ENCODE measurements at regions not wholly inside any gene's neighbourhood (a gene's known extent, or its start where the extent isn't known, plus 50 kb on each side); places are given as distances from the start of the nearest gene placed in this dataset.

- no peak overlapping the region for H3K4me3 Mint-ChIP-seq
- no peaks in the 10 kb centered on the region for H3K4me1 Mint-ChIP-seq
- H3K27ac Mint-ChIP-seq = no peak overlapping the region
- peaks cover 0 to 23% (median 10%) of the 10 kb centered on the region in 9 donors for H3K9me3 Mint-ChIP-seq
- no peaks in the 10 kb centered on the region for H3K36me3 Mint-ChIP-seq
- ATAC-seq (no peak), DNase-seq (no peak)
- H3K27me3 Mint-ChIP-seq = no peaks in the 10 kb centered on the region
- POLR2A ChIA-PET = no interaction called here
Observed at GRCh38 chr3:86221601-86222000, 769.3 kb downstream of the VGLL3 start.

- no peak overlapping the region for H3K4me3 Mint-ChIP-seq
- H3K36me3 Mint-ChIP-seq = no peaks in the 10 kb centered on the region
- POLR2A ChIA-PET = no interaction called here
- H3K4me1 Mint-ChIP-seq = no peaks in the 10 kb centered on the region
- DNase-seq = no peak
- H3K9me3 Mint-ChIP-seq = peaks cover 0 to 25% (median 7%) of the 10 kb centered on the region in 9 donors
- H3K27me3 Mint-ChIP-seq = no peaks in the 10 kb centered on the region
- no peak overlapping the region for H3K27ac Mint-ChIP-seq
- ATAC-seq = no peak
Observed at GRCh38 chr3:86208772-86209171, 782.2 kb downstream of the VGLL3 start.

- ATAC-seq (no peak), DNase-seq (no peak)
- H3K36me3 Mint-ChIP-seq = no peaks in the 10 kb centered on the region
- POLR2A ChIA-PET = no interaction called here
- H3K4me1 Mint-ChIP-seq = no peaks in the 10 kb centered on the region
- H3K27ac Mint-ChIP-seq = no peak overlapping the region
- H3K9me3 Mint-ChIP-seq = peaks cover 0 to 37% (median 10%) of the 10 kb centered on the region in 9 donors
- no peak overlapping the region for H3K4me3 Mint-ChIP-seq
- H3K27me3 Mint-ChIP-seq = no peaks in the 10 kb centered on the region
Observed at GRCh38 chr3:86182606-86183005, 808.3 kb downstream of the VGLL3 start.

- Mint-ChIP-seq H3K27me3 (no peaks in the 10 kb centered on the region), H3K4me1 (peaks cover 0 to 1% (median 0%) of the 10 kb centered on the region in 4 donors), H3K4me3 (no peak overlapping the region), H3K27ac (no peak overlapping the region), H3K9me3 (peaks cover 0 to 23% (median 7%) of the 10 kb centered on the region in 9 donors), H3K36me3 (no peaks in the 10 kb centered on the region)
- POLR2A ChIA-PET = no interaction called here
- DNase-seq (no peak), ATAC-seq (no peak)
Observed at GRCh38 chr3:86180696-86181095, 810.3 kb downstream of the VGLL3 start.

GRCh38 chr3:86178095-86178494 is 812.9 kb downstream of the VGLL3 start:
- Mint-ChIP-seq H3K4me3 (no peak overlapping the region), H3K9me3 (peaks cover 0 to 13% (median 2%) of the 10 kb centered on the region in 9 donors), H3K4me1 (peaks cover 0 to 1% (median 0%) of the 10 kb centered on the region in 4 donors), H3K36me3 (no peaks in the 10 kb centered on the region), H3K27me3 (no peaks in the 10 kb centered on the region), H3K27ac (no peak overlapping the region)
- no peak for DNase-seq
- POLR2A ChIA-PET = no interaction called here
- no peak for ATAC-seq

- DNase-seq (no peak), ATAC-seq (no peak)
- H3K9me3 Mint-ChIP-seq = peaks cover 0 to 14% (median 2%) of the 10 kb centered on the region in 9 donors
- H3K27me3 Mint-ChIP-seq = no peaks in the 10 kb centered on the region
- peaks cover 0 to 1% (median 0%) of the 10 kb centered on the region in 4 donors for H3K4me1 Mint-ChIP-seq
- H3K4me3 Mint-ChIP-seq = no peak overlapping the region
- H3K27ac Mint-ChIP-seq = no peak overlapping the region
- no peaks in the 10 kb centered on the region for H3K36me3 Mint-ChIP-seq
- POLR2A ChIA-PET = no interaction called here
Observed at GRCh38 chr3:86176445-86176784, 814.5 kb downstream of the VGLL3 start.

GRCh38 chr3:86175593-86176444 is 815.1 kb downstream of the VGLL3 start:
- no peak overlapping the region for H3K27ac Mint-ChIP-seq
- H3K27me3 Mint-ChIP-seq = no peaks in the 10 kb centered on the region
- H3K4me3 Mint-ChIP-seq = no peak overlapping the region
- ATAC-seq (no peak), DNase-seq (no peak)
- peaks cover 0 to 14% (median 2%) of the 10 kb centered on the region in 9 donors for H3K9me3 Mint-ChIP-seq
- peaks cover 0 to 1% (median 0%) of the 10 kb centered on the region in 4 donors for H3K4me1 Mint-ChIP-seq
- H3K36me3 Mint-ChIP-seq = no peaks in the 10 kb centered on the region
- POLR2A ChIA-PET = no interaction called here

- DNase-seq = no peak
- ATAC-seq = no peak
- no peak overlapping the region for H3K4me3 Mint-ChIP-seq
- no peaks in the 10 kb centered on the region for H3K36me3 Mint-ChIP-seq
- peaks cover 0 to 1% (median 0%) of the 10 kb centered on the region in 4 donors for H3K4me1 Mint-ChIP-seq
- H3K27me3 Mint-ChIP-seq = no peaks in the 10 kb centered on the region
- no peak overlapping the region for H3K27ac Mint-ChIP-seq
- POLR2A ChIA-PET = no interaction called here
- peaks cover 0 to 14% (median 0%) of the 10 kb centered on the region in 9 donors for H3K9me3 Mint-ChIP-seq
Observed at GRCh38 chr3:86175051-86175536, 815.9 kb downstream of the VGLL3 start.

- DNase-seq = no peak
- no peak for ATAC-seq
- no peaks in the 10 kb centered on the region for H3K36me3 Mint-ChIP-seq
- peaks cover 0 to 14% (median 0%) of the 10 kb centered on the region in 9 donors for H3K9me3 Mint-ChIP-seq
- H3K4me3 Mint-ChIP-seq = no peak overlapping the region
- no peaks in the 10 kb centered on the region for H3K27me3 Mint-ChIP-seq
- no peak overlapping the region for H3K27ac Mint-ChIP-seq
- POLR2A ChIA-PET = no interaction called here
- peaks cover 0 to 1% (median 0%) of the 10 kb centered on the region in 4 donors for H3K4me1 Mint-ChIP-seq
Observed at GRCh38 chr3:86173401-86173800, 817.5 kb downstream of the VGLL3 start.

GRCh38 chr3:86168512-86168911 is 822.4 kb downstream of the VGLL3 start:
- ATAC-seq (no peak), DNase-seq (no peak)
- H3K9me3 Mint-ChIP-seq = peaks cover 0 to 8% (median 2%) of the 10 kb centered on the region in 9 donors
- POLR2A ChIA-PET = no interaction called here
- no peaks in the 10 kb centered on the region for H3K36me3 Mint-ChIP-seq
- H3K27ac Mint-ChIP-seq = no peak overlapping the region
- no peak overlapping the region for H3K4me3 Mint-ChIP-seq
- H3K27me3 Mint-ChIP-seq = no peaks in the 10 kb centered on the region
- no peaks in the 10 kb centered on the region for H3K4me1 Mint-ChIP-seq

- no peaks in the 10 kb centered on the region for H3K4me1 Mint-ChIP-seq
Observed at GRCh38 chr3:86162521-86162920, 828.4 kb downstream of the VGLL3 start.

GRCh38 chr3:86161493-86161892 is 829.5 kb downstream of the VGLL3 start:
- peaks cover 0 to 12% (median 6%) of the 10 kb centered on the region in 9 donors for H3K9me3 Mint-ChIP-seq
- POLR2A ChIA-PET = no interaction called here
- H3K4me1 Mint-ChIP-seq = no peaks in the 10 kb centered on the region
- DNase-seq = no peak
- ATAC-seq = no peak
- no peaks in the 10 kb centered on the region for H3K27me3 Mint-ChIP-seq
- H3K4me3 Mint-ChIP-seq = no peak overlapping the region
- H3K27ac Mint-ChIP-seq = no peak overlapping the region
- no peaks in the 10 kb centered on the region for H3K36me3 Mint-ChIP-seq

More at GRCh38 chr3:86162521-86162920, 828.4 kb downstream of the VGLL3 start:
- DNase-seq (no peak), ATAC-seq (no peak)
- Mint-ChIP-seq H3K27me3 (no peaks in the 10 kb centered on the region), H3K27ac (no peak overlapping the region), H3K4me3 (no peak overlapping the region), H3K36me3 (no peaks in the 10 kb centered on the region), H3K9me3 (peaks cover 0 to 10% (median 5%) of the 10 kb centered on the region in 9 donors)
- POLR2A ChIA-PET = no interaction called here

GRCh38 chr3:86152620-86153019 is 838.3 kb downstream of the VGLL3 start:
- ATAC-seq (no peak), DNase-seq (no peak)
- Mint-ChIP-seq H3K36me3 (no peaks in the 10 kb centered on the region), H3K27me3 (no peaks in the 10 kb centered on the region), H3K9me3 (peaks cover 0 to 27% (median 14%) of the 10 kb centered on the region in 9 donors), H3K4me3 (no peak overlapping the region), H3K4me1 (no peaks in the 10 kb centered on the region), H3K27ac (no peak overlapping the region)
- POLR2A ChIA-PET = no interaction called here

- Mint-ChIP-seq H3K27ac (no peak overlapping the region), H3K27me3 (no peaks in the 10 kb centered on the region), H3K4me3 (no peak overlapping the region), H3K9me3 (peaks cover 2 to 26% (median 8%) of the 10 kb centered on the region in 9 donors), H3K4me1 (no peaks in the 10 kb centered on the region), H3K36me3 (no peaks in the 10 kb centered on the region)
- ATAC-seq (no peak), DNase-seq (no peak)
- POLR2A ChIA-PET = no interaction called here
Observed at GRCh38 chr3:86149054-86149453, 841.9 kb downstream of the VGLL3 start.
